K562 (cell line): ENCODE measurements at regions not wholly inside any gene's neighbourhood (a gene's known extent, or its start where the extent isn't known, plus 50 kb on each side); places are given as distances from the start of the nearest gene placed in this dataset.

Source experiments
- ATAC-seq: fragments of 200-7000 bp; cut with Tn5 transposase; 3 replicates; pipeline ENCODE4 v1.9.1; 2020; ENCODE audit warnings: moderate library complexity
- BruUV-seq: library from RNA; stranded (reverse); fragments of 400-500 nt; replicated peaks from 2 replicates; lab custom pipeline; 2021; lab: Mats Ljungman, UMichigan
- CTCF ChIA-PET: fragments of 300-600 bp; formaldehyde crosslinking; extraction: SDS; loops from one replicate; lab custom pipeline; 2021; ENCODE audit warnings: low intra/inter-chr PET ratio; lab: Yijun Ruan, JAX
- POLR2A ChIA-PET: fragments of 300-600, 350-650 bp; sonication (Branson Sonifier 250); formaldehyde crosslinking; extraction: SDS; loops from one replicate; lab custom pipeline; 2021; ENCODE audit warnings: antibody characterized with exemption, inconsistent platforms; lab: Yijun Ruan, JAX
- DNase-seq, 4 experiments: peaks; one replicate each; pipeline versions ENCODE4 v3.0.0 to v3.0.0-alpha.2; 2011 to 2018; ENCODE audit warnings: low spot score in 3 of 4, mixed read lengths in 3 of 4; ENCODE audit errors: extremely low read depth in 1 of 4
- FAIRE-seq: peaks from 2 replicates; lab custom pipeline; 2011; peaks lifted over from hg19 to GRCh38; lab: Jason Lieb, UNC
- H2AFZ ChIP-seq: 2 replicates; pipeline ENCODE4 v1.6.0; 2011; ENCODE audit warnings: low read depth, low read length, control low read depth, inconsistent platforms
- H3K27ac ChIP-seq: fragments of 200-600 bp; 3 replicates; pipeline ENCODE4 v1.8.0; 2011; ENCODE audit warnings: low read depth, mild to moderate bottlenecking, control low read depth, inconsistent platforms, low read length, moderate library complexity, mixed read lengths; ENCODE audit errors: extremely low read depth
- H3K27me3 ChIP-seq, 2 experiments: fragments of 300-600 bp in 1 of 2; 2 replicates in 1 of 2; 3 replicates in 1 of 2; pipeline versions ENCODE4 v1.6.0 to v1.8.0; 2011; ENCODE audit warnings: inconsistent platforms in 2 of 2, low read length in 2 of 2, mild to moderate bottlenecking in 1 of 2, mixed read lengths in 1 of 2, moderate library complexity in 1 of 2; ENCODE audit not compliant: control insufficient read depth in 2 of 2, insufficient read depth in 2 of 2
- H3K36me3 ChIP-seq: fragments of 300-600 bp; 3 replicates; pipeline ENCODE4 v1.8.0; 2011; ENCODE audit warnings: mild to moderate bottlenecking, low read length, inconsistent platforms; ENCODE audit not compliant: control insufficient read depth, insufficient read depth
- H3K4me1 ChIP-seq, 2 experiments: fragments of 200-600 bp in 1 of 2; replicated peaks in 1 of 2; 2 replicates in 1 of 2; 3 replicates in 1 of 2; pipeline versions ENCODE4 v1.5.1 to v1.8.0; 2011; ENCODE audit warnings: inconsistent platforms in 2 of 2, low read length in 2 of 2, mild to moderate bottlenecking in 1 of 2, mixed read lengths in 1 of 2, moderate library complexity in 1 of 2; ENCODE audit not compliant: control insufficient read depth in 2 of 2, insufficient read depth in 2 of 2
- H3K4me2 ChIP-seq: 2 replicates; pipeline ENCODE4 v1.6.1; 2011; ENCODE audit warnings: low read length, control low read depth, inconsistent platforms, mixed read lengths; ENCODE audit not compliant: insufficient read depth
- H3K4me3 ChIP-seq: fragments of 200-600 bp; sonication (generic), shearing (Covaris generic); 2 replicates; pipeline ENCODE4 v1.5.1; 2016; ENCODE audit warnings: control low read depth, inconsistent platforms
- H3K79me2 ChIP-seq: fragments of 200-600 bp; 3 replicates; pipeline ENCODE4 v1.8.0; 2011; ENCODE audit warnings: low read length, inconsistent platforms; ENCODE audit not compliant: control insufficient read depth, insufficient read depth
- H3K9ac ChIP-seq, 2 experiments: 2 replicates each; pipeline versions ENCODE4 v1.6.0 to v1.6.1; 2011; ENCODE audit warnings: low read depth in 2 of 2, low read length in 2 of 2, control low read depth in 1 of 2, inconsistent platforms in 1 of 2, mild to moderate bottlenecking in 1 of 2, mixed read lengths in 1 of 2; ENCODE audit not compliant: insufficient read depth in 1 of 2
- H3K9me1 ChIP-seq: one replicate; pipeline ENCODE4 v1.6.0; 2011; ENCODE audit warnings: inconsistent platforms, mild to moderate bottlenecking, low read length, moderate library complexity; ENCODE audit not compliant: control insufficient read depth, insufficient read depth
- H3K9me3 ChIP-seq: replicated peaks from 2 replicates; pipeline ENCODE4 v1.5.1; 2011; ENCODE audit warnings: low read depth, low read length, inconsistent platforms; ENCODE audit not compliant: control insufficient read depth, insufficient read depth
- H4K20me1 ChIP-seq: replicated peaks from 2 replicates; pipeline ENCODE4 v1.6.1; 2011; ENCODE audit warnings: low read length, inconsistent platforms, mixed read lengths; ENCODE audit not compliant: control insufficient read depth, insufficient read depth
- FOXK2 ChIP-seq, 2 experiments: fragments of 450-650 bp; IDR thresholded peaks in 1 of 2; conservative IDR thresholded peaks in 1 of 2; 2 replicates each; pipeline ENCODE4 v1.6.1; 2016; ENCODE audit warnings: low read depth in 2 of 2, mild to moderate bottlenecking in 1 of 2
- TAF1 ChIP-seq: IDR thresholded peaks from 2 replicates; pipeline ENCODE4 v1.6.1; 2011; ENCODE audit warnings: mild to moderate bottlenecking, low read length, moderate library complexity; ENCODE audit not compliant: insufficient read depth, control insufficient read depth, severe bottlenecking; ENCODE audit errors: extremely low read depth
- ZNF239 ChIP-seq: fragments of 250-450 bp; sonication (Bioruptor Pico); IDR thresholded peaks from 2 replicates; pipeline ENCODE4 v1.4.0; 2020; ENCODE audit warnings: mild to moderate bottlenecking
- WGBS: fragments of 100-300 bp; shearing (Covaris generic); methylation state at CpG from one replicate; pipeline ENCODE4 v1.1.6; 2016; ENCODE audit warnings: low coverage, mixed read lengths; ENCODE audit not compliant: insufficient coverage; ENCODE audit errors: missing lambda C conversion rate; 5-methylcytosine and 5-hydroxymethylcytosine counted together
- in situ Hi-C: fragments of 300-500 bp; cut with MboI; formaldehyde crosslinking; loops from 4 replicates; pipeline ENCODE4 v1.15.0; 2018; ENCODE audit warnings: inconsistent platforms, mixed read lengths
- intact Hi-C: fragments of 100-400 bp; cut with micrococcal nuclease; formaldehyde crosslinking; loops from 2 replicates; pipeline ENCODE4 v1.14.2; 2022
- TF ChIP-seq, protein P1 (sequence below): fragments of 450-650 bp; IDR thresholded peaks from 2 replicates; pipeline ENCODE4 v1.6.1; 2018; ENCODE audit not compliant: partially characterized antibody
- TF ChIP-seq, protein P2 (sequence below): fragments of 450-650 bp; formaldehyde crosslinking; IDR thresholded peaks from 2 replicates; pipeline ENCODE4 v1.4.0; 2020; ENCODE audit warnings: mild to moderate bottlenecking, moderate library complexity
- TF ChIP-seq, protein P3 (sequence below): fragments of 250-450 bp; sonication (Bioruptor Pico); IDR thresholded peaks from 2 replicates; pipeline ENCODE4 v1.9.0; 2021; ENCODE audit warnings: mild to moderate bottlenecking, inconsistent platforms

DNA sequence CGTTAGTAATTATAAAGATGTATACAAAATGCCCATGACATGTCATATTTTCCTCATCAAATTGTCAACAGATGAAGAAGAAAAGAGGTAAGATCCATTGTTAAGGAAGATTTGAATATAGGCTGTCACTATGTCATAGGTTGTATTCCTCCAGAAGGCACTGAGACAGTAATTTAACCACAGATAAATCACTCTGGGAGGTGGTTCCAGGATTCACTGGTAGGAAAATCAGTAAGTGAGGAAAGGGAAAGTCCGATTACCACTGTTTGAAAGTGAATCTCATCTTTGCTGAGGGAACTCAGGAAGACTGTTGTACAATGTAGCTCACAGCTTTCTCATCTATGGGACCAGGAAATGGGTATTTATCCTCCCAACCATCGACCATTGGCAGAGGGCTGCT lies 152.8 kb upstream of the TMEFF2 start:
- Histone ChIP-seq H3K4me2 (no peak overlapping the region), H3K4me3 (no peak overlapping the region), H3K9me3 (no peaks in the 10 kb centered on the region), H3K79me2 (no peaks in the 10 kb centered on the region), H2AFZ (no peak overlapping the region), H3K4me1 (no peaks in the 10 kb centered on the region), H3K9ac (no peak overlapping the region), H3K9me1 (no peaks in the 10 kb centered on the region), H3K27me3 (no peaks in the 10 kb centered on the region), H3K27ac (no peak overlapping the region), H4K20me1 (no peaks in the 10 kb centered on the region), H3K36me3 (no peaks in the 10 kb centered on the region)
- FAIRE-seq (no peak), ATAC-seq (no peak), DNase-seq (no peak)
- ChIA-PET POLR2A (no interaction called here), CTCF (no interaction called here)
- TF ChIP-seq TAF1 (no peak), FOXK2 (conservative IDR thresholded peaks at IDR 0.05 in 1 of 2, IDR thresholded peaks at IDR 0.05 in 1 of 2; ENCODE audit: low read depth in 2 of 2) (no peak), ZNF239 (CRISPR knock-in tag) (no peak)
- TF ChIP-seq, protein P1, sequence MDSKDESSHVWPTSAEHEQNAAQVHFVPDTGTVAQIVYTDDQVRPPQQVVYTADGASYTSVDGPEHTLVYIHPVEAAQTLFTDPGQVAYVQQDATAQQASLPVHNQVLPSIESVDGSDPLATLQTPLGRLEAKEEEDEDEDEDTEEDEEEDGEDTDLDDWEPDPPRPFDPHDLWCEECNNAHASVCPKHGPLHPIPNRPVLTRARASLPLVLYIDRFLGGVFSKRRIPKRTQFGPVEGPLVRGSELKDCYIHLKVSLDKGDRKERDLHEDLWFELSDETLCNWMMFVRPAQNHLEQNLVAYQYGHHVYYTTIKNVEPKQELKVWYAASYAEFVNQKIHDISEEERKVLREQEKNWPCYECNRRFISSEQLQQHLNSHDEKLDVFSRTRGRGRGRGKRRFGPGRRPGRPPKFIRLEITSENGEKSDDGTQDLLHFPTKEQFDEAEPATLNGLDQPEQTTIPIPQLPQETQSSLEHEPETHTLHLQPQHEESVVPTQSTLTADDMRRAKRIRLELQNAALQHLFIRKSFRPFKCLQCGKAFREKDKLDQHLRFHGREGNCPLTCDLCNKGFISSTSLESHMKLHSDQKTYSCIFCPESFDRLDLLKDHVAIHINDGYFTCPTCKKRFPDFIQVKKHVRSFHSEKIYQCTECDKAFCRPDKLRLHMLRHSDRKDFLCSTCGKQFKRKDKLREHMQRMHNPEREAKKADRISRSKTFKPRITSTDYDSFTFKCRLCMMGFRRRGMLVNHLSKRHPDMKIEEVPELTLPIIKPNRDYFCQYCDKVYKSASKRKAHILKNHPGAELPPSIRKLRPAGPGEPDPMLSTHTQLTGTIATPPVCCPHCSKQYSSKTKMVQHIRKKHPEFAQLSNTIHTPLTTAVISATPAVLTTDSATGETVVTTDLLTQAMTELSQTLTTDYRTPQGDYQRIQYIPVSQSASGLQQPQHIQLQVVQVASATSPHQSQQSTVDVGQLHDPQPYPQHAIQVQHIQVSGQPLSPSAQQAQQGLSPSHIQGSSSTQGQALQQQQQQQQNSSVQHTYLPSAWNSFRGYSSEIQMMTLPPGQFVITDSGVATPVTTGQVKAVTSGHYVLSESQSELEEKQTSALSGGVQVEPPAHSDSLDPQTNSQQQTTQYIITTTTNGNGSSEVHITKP: no peak
- TF ChIP-seq, protein P2, sequence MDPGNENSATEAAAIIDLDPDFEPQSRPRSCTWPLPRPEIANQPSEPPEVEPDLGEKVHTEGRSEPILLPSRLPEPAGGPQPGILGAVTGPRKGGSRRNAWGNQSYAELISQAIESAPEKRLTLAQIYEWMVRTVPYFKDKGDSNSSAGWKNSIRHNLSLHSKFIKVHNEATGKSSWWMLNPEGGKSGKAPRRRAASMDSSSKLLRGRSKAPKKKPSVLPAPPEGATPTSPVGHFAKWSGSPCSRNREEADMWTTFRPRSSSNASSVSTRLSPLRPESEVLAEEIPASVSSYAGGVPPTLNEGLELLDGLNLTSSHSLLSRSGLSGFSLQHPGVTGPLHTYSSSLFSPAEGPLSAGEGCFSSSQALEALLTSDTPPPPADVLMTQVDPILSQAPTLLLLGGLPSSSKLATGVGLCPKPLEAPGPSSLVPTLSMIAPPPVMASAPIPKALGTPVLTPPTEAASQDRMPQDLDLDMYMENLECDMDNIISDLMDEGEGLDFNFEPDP: no peak
- TF ChIP-seq, protein P3, sequence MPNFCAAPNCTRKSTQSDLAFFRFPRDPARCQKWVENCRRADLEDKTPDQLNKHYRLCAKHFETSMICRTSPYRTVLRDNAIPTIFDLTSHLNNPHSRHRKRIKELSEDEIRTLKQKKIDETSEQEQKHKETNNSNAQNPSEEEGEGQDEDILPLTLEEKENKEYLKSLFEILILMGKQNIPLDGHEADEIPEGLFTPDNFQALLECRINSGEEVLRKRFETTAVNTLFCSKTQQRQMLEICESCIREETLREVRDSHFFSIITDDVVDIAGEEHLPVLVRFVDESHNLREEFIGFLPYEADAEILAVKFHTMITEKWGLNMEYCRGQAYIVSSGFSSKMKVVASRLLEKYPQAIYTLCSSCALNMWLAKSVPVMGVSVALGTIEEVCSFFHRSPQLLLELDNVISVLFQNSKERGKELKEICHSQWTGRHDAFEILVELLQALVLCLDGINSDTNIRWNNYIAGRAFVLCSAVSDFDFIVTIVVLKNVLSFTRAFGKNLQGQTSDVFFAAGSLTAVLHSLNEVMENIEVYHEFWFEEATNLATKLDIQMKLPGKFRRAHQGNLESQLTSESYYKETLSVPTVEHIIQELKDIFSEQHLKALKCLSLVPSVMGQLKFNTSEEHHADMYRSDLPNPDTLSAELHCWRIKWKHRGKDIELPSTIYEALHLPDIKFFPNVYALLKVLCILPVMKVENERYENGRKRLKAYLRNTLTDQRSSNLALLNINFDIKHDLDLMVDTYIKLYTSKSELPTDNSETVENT (CRISPR knock-in tag): no peak
- 0% methylated on average over 3 of the region's 3 CpGs for WGBS
- BruUV-seq: no TSS peak
- intact Hi-C loops (no loop called here), in situ Hi-C loops (no loop called here)
